HEK293 (cell line): ENCODE measurements at regions not wholly inside any gene's neighbourhood (a gene's known extent, or its start where the extent isn't known, plus 50 kb on each side); places are given as distances from the start of the nearest gene placed in this dataset.

Experiments
- CTCF ChIA-PET: fragments of 350-600 bp; formaldehyde crosslinking; extraction: SDS; loops from one replicate; lab custom pipeline; 2021; ENCODE audit warnings: antibody characterized with exemption; lab: Yijun Ruan, JAX
- POLR2A ChIA-PET: fragments of 300-600 bp; formaldehyde crosslinking; extraction: SDS; loops from one replicate; lab custom pipeline; 2020; ENCODE audit warnings: antibody characterized with exemption, inconsistent platforms; lab: Yijun Ruan, JAX
- H3K27ac ChIP-seq: fragments of 200-500 bp; sonication (Bioruptor generic); 2 replicates; pipeline ENCODE4 v1.5.1; 2014; ENCODE audit warnings: low read depth, low read length, control low read depth, inconsistent platforms; ENCODE audit errors: extremely low read depth
- H3K36me3 ChIP-seq, 2 experiments: fragments of 200-500 bp in 1 of 2; sonication (Bioruptor generic) in 1 of 2; 1 replicate in 1 of 2; 2 replicates in 1 of 2; pipeline ENCODE4 v1.5.1; 2014 to 2017; ENCODE audit warnings: inconsistent platforms in 2 of 2, low read length in 2 of 2; ENCODE audit not compliant: control insufficient read depth in 2 of 2, insufficient read depth in 1 of 2
- H3K4me1 ChIP-seq: fragments of 200-500 bp; sonication (Bioruptor generic); 2 replicates; pipeline ENCODE4 v1.5.1; 2014; ENCODE audit warnings: mild to moderate bottlenecking, low read length, inconsistent platforms; ENCODE audit not compliant: control insufficient read depth, insufficient read depth
- H3K4me3 ChIP-seq: 2 replicates; pipeline ENCODE4 v1.5.1; 2011; ENCODE audit warnings: low read depth, mild to moderate bottlenecking, control low read depth, low read length, moderate library complexity
- H3K9me3 ChIP-seq: fragments of 200-500 bp; sonication (Bioruptor generic); 2 replicates; pipeline ENCODE4 v1.5.1; 2014; ENCODE audit warnings: low read depth, low read length, inconsistent platforms; ENCODE audit not compliant: control insufficient read depth, insufficient read depth
- INSM2 ChIP-seq: fragments of 450-650 bp; formaldehyde crosslinking; IDR thresholded peaks from 2 replicates; pipeline ENCODE4 v1.5.1; 2016; ENCODE audit warnings: missing biosample characterization, missing genetic modification characterization
- OSR2 ChIP-seq: fragments of 450-650 bp; formaldehyde crosslinking; IDR thresholded peaks from 2 replicates; pipeline ENCODE4 v1.5.1; 2016; ENCODE audit warnings: missing biosample characterization, missing genetic modification characterization
- REST ChIP-seq: fragments of 450-650 bp; formaldehyde crosslinking; IDR thresholded peaks from 2 replicates; pipeline ENCODE4 v1.5.1; 2016; ENCODE audit warnings: missing biosample characterization, missing genetic modification characterization
- YY1 ChIP-seq: fragments of 450-650 bp; formaldehyde crosslinking; IDR thresholded peaks from 2 replicates; pipeline ENCODE4 v1.5.1; 2018; ENCODE audit warnings: missing biosample characterization, missing genetic modification characterization
- ZBTB10 ChIP-seq: fragments of 450-650 bp; formaldehyde crosslinking; IDR thresholded peaks from 2 replicates; pipeline ENCODE4 v1.5.1; 2016; ENCODE audit warnings: missing biosample characterization, missing genetic modification characterization
- ZNF133 ChIP-seq: fragments of 450-650 bp; formaldehyde crosslinking; IDR thresholded peaks from 2 replicates; pipeline ENCODE4 v1.5.1; 2016; ENCODE audit warnings: missing biosample characterization, missing genetic modification characterization
- ZNF138 ChIP-seq: fragments of 450-650 bp; formaldehyde crosslinking; IDR thresholded peaks from 2 replicates; pipeline ENCODE4 v1.5.1; 2016; ENCODE audit warnings: missing biosample characterization, missing genetic modification characterization, borderline replicate concordance
- ZNF140 ChIP-seq: fragments of 450-650 bp; formaldehyde crosslinking; IDR thresholded peaks from 2 replicates; pipeline ENCODE4 v1.5.1; 2016; ENCODE audit warnings: missing biosample characterization, missing genetic modification characterization
- ZNF157 ChIP-seq: fragments of 450-650 bp; formaldehyde crosslinking; IDR thresholded peaks from 2 replicates; pipeline ENCODE4 v1.5.1; 2016; ENCODE audit warnings: missing biosample characterization, missing genetic modification characterization
- ZNF2 ChIP-seq: fragments of 450-650 bp; formaldehyde crosslinking; IDR thresholded peaks from 2 replicates; pipeline ENCODE4 v1.5.1; 2016; ENCODE audit warnings: missing biosample characterization, missing genetic modification characterization
- ZNF510 ChIP-seq: fragments of 450-650 bp; formaldehyde crosslinking; IDR thresholded peaks from 2 replicates; pipeline ENCODE4 v1.5.1; 2018; ENCODE audit warnings: mild to moderate bottlenecking, missing genetic modification characterization, missing biosample characterization; ENCODE audit not compliant: insufficient replicate concordance
- ZNF624 ChIP-seq: fragments of 450-650 bp; formaldehyde crosslinking; IDR thresholded peaks from 2 replicates; pipeline ENCODE4 v1.5.1; 2017; ENCODE audit warnings: missing biosample characterization, missing genetic modification characterization
- ZNF76 ChIP-seq: fragments of 450-650 bp; formaldehyde crosslinking; IDR thresholded peaks from 2 replicates; pipeline ENCODE4; 2016; ENCODE audit warnings: low read depth, missing biosample characterization, missing genetic modification characterization, borderline replicate concordance
- ZNF777 ChIP-seq: fragments of 450-650 bp; formaldehyde crosslinking; IDR thresholded peaks from 2 replicates; pipeline ENCODE4 v1.5.1; 2017; ENCODE audit warnings: missing biosample characterization, missing genetic modification characterization, borderline replicate concordance
- TF ChIP-seq, protein P1 (sequence below): fragments of 450-650 bp; IDR thresholded peaks from 2 replicates; pipeline ENCODE4 v1.5.1; 2018; ENCODE audit warnings: missing biosample characterization, missing genetic modification characterization
- TF ChIP-seq, protein P2 (sequence below): fragments of 450-650 bp; formaldehyde crosslinking; IDR thresholded peaks from 2 replicates; pipeline ENCODE4 v1.5.1; 2016; ENCODE audit warnings: missing biosample characterization, missing genetic modification characterization
- TF ChIP-seq, protein P3 (sequence below): fragments of 450-650 bp; formaldehyde crosslinking; IDR thresholded peaks from 2 replicates; pipeline ENCODE4 v1.5.1; 2017; ENCODE audit warnings: missing biosample characterization, missing genetic modification characterization

GRCh38 chr16:54208237-54208636 lies 78.3 kb downstream of the IRX3 start (continued):
- no peak for TF ChIP-seq YY1 (tag by site-specific recombination)
- TF ChIP-seq ZNF510 (tag by site-specific recombination) = no peak
- TF ChIP-seq REST (tag by site-specific recombination) = no peak
- no peak for TF ChIP-seq ZNF138
- no peak for TF ChIP-seq OSR2 (tag by site-specific recombination)
- TF ChIP-seq ZBTB10 (tag by site-specific recombination) = no peak
- TF ChIP-seq, protein P1, sequence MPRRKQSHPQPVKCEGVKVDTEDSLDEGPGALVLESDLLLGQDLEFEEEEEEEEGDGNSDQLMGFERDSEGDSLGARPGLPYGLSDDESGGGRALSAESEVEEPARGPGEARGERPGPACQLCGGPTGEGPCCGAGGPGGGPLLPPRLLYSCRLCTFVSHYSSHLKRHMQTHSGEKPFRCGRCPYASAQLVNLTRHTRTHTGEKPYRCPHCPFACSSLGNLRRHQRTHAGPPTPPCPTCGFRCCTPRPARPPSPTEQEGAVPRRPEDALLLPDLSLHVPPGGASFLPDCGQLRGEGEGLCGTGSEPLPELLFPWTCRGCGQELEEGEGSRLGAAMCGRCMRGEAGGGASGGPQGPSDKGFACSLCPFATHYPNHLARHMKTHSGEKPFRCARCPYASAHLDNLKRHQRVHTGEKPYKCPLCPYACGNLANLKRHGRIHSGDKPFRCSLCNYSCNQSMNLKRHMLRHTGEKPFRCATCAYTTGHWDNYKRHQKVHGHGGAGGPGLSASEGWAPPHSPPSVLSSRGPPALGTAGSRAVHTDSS (tag by site-specific recombination) = no peak
- no peak for TF ChIP-seq ZNF777 (tag by site-specific recombination)

GRCh38 chr16:54207837-54208236 lies 78.8 kb downstream of the IRX3 start:
- no peak for TF ChIP-seq INSM2 (tag by site-specific recombination)
- TF ChIP-seq, protein P2, sequence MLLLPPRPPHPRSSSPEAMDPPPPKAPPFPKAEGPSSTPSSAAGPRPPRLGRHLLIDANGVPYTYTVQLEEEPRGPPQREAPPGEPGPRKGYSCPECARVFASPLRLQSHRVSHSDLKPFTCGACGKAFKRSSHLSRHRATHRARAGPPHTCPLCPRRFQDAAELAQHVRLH (tag by site-specific recombination) = no peak
- TF ChIP-seq, protein P3, sequence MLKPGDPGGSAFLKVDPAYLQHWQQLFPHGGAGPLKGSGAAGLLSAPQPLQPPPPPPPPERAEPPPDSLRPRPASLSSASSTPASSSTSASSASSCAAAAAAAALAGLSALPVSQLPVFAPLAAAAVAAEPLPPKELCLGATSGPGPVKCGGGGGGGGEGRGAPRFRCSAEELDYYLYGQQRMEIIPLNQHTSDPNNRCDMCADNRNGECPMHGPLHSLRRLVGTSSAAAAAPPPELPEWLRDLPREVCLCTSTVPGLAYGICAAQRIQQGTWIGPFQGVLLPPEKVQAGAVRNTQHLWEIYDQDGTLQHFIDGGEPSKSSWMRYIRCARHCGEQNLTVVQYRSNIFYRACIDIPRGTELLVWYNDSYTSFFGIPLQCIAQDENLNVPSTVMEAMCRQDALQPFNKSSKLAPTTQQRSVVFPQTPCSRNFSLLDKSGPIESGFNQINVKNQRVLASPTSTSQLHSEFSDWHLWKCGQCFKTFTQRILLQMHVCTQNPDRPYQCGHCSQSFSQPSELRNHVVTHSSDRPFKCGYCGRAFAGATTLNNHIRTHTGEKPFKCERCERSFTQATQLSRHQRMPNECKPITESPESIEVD (tag by site-specific recombination) = no peak
- TF ChIP-seq, all 188 proteins: peak for 0
- Histone ChIP-seq H3K4me1 (no peaks in the 10 kb centered on the region), H3K4me3 (no peak overlapping the region), H3K36me3 (no peaks in the 10 kb centered on the region), H3K9me3 (no peaks in the 10 kb centered on the region), H3K27ac (no peak overlapping the region)
- POLR2A ChIA-PET = no interaction called here
- CTCF ChIA-PET = no interaction called here

GRCh38 chr16:54204756-54205155 lies 81.8 kb downstream of the IRX3 start:
- no peaks in the 10 kb centered on the region for H3K36me3 ChIP-seq
- no peak overlapping the region for H3K27ac ChIP-seq
- ChIA-PET POLR2A (no interaction called here), CTCF (no interaction called here)
- no peaks in the 10 kb centered on the region for H3K4me1 ChIP-seq
- H3K9me3 ChIP-seq = no peaks in the 10 kb centered on the region
- no peak overlapping the region for H3K4me3 ChIP-seq
- TF ChIP-seq ZNF140 (tag by site-specific recombination) (no peak), REST (tag by site-specific recombination) (no peak), ZNF157 (no peak), ZNF2 (tag by site-specific recombination) (no peak), ZNF76 (tag by site-specific recombination) (no peak), ZNF624 (no peak), ZNF133 (no peak)
- TF ChIP-seq, protein P2 (tag by site-specific recombination) = no peak
